ENCODE measurements at regions not wholly inside any gene's neighbourhood (a gene's known extent, or its start where the extent isn't known, plus 50 kb on each side); places are given as distances from the start of the nearest gene placed in this dataset.

DNA sequence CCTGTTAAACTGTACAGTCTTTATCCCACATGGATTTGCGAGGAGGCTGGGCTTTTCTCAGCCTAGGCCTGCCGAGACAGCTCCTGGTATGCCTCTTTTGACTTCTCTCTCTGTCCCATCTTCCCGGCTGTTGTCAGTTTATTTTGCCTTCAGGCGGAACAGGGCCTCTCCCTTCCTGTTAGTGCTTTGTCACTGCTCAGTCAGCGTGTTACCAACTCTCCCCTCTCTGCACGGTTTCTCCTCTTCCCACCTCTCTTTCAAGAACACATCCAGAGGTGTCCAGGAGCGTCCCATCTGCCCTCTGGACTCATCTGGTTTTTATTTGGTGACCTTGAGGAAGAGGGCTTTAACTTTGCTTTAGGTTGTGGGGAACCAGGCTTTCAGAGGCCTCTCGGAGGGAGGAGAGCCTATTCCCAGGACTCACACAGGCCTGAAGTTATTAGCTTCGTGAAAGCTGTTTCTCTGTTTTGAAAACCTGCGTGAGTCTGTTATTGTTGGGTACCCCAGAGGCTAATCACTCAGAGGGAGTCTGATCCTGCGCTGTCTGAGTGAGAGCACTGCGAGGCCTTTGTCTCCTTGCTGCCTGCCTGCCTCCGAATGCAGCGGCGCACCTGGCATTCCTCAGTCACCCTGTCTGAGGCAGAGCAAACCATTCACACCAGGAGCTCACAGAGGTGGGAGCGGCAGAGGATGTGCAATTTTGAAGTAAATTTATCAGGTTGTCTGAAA is 234.4 kb upstream of the MPDZ start:
- H3K4me2 ChIP-seq (ENCODE audit: low read depth, low read length), result no peak overlapping the region
- no peak for FAIRE-seq

More for the DNA sequence above, 234.4 kb upstream of the MPDZ start:
- TF ChIP-seq ZNF790 (CRISPR knock-in tag; IDR thresholded peaks at IDR 0.05; ENCODE audit: borderline replicate concordance) (no peak), EP300 (IDR thresholded peaks at IDR 0.05; ENCODE audit: low read depth in 2 of 2, low read length in 2 of 2) (no peak), EP300 (CRISPR knock-in tag; IDR thresholded peaks at IDR 0.05; ENCODE audit: borderline replicate concordance) (no peak), ZNF570 (CRISPR knock-in tag; IDR thresholded peaks at IDR 0.05; ENCODE audit: borderline replicate concordance) (no peak), GABPB1 (CRISPR knock-in tag; IDR thresholded peaks at IDR 0.05) (no peak)
- TF ChIP-seq, protein P1, sequence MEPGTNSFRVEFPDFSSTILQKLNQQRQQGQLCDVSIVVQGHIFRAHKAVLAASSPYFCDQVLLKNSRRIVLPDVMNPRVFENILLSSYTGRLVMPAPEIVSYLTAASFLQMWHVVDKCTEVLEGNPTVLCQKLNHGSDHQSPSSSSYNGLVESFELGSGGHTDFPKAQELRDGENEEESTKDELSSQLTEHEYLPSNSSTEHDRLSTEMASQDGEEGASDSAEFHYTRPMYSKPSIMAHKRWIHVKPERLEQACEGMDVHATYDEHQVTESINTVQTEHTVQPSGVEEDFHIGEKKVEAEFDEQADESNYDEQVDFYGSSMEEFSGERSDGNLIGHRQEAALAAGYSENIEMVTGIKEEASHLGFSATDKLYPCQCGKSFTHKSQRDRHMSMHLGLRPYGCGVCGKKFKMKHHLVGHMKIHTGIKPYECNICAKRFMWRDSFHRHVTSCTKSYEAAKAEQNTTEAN (CRISPR knock-in tag; conservative IDR thresholded peaks at IDR 0.05), result no peak
- TF ChIP-seq, protein P2, sequence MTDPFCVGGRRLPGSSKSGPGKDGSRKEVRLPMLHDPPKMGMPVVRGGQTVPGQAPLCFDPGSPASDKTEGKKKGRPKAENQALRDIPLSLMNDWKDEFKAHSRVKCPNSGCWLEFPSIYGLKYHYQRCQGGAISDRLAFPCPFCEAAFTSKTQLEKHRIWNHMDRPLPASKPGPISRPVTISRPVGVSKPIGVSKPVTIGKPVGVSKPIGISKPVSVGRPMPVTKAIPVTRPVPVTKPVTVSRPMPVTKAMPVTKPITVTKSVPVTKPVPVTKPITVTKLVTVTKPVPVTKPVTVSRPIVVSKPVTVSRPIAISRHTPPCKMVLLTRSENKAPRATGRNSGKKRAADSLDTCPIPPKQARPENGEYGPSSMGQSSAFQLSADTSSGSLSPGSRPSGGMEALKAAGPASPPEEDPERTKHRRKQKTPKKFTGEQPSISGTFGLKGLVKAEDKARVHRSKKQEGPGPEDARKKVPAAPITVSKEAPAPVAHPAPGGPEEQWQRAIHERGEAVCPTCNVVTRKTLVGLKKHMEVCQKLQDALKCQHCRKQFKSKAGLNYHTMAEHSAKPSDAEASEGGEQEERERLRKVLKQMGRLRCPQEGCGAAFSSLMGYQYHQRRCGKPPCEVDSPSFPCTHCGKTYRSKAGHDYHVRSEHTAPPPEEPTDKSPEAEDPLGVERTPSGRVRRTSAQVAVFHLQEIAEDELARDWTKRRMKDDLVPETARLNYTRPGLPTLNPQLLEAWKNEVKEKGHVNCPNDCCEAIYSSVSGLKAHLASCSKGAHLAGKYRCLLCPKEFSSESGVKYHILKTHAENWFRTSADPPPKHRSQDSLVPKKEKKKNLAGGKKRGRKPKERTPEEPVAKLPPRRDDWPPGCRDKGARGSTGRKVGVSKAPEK (CRISPR knock-in tag; IDR thresholded peaks at IDR 0.05; ENCODE audit: borderline replicate concordance), result no peak
- TF ChIP-seq, protein P3, sequence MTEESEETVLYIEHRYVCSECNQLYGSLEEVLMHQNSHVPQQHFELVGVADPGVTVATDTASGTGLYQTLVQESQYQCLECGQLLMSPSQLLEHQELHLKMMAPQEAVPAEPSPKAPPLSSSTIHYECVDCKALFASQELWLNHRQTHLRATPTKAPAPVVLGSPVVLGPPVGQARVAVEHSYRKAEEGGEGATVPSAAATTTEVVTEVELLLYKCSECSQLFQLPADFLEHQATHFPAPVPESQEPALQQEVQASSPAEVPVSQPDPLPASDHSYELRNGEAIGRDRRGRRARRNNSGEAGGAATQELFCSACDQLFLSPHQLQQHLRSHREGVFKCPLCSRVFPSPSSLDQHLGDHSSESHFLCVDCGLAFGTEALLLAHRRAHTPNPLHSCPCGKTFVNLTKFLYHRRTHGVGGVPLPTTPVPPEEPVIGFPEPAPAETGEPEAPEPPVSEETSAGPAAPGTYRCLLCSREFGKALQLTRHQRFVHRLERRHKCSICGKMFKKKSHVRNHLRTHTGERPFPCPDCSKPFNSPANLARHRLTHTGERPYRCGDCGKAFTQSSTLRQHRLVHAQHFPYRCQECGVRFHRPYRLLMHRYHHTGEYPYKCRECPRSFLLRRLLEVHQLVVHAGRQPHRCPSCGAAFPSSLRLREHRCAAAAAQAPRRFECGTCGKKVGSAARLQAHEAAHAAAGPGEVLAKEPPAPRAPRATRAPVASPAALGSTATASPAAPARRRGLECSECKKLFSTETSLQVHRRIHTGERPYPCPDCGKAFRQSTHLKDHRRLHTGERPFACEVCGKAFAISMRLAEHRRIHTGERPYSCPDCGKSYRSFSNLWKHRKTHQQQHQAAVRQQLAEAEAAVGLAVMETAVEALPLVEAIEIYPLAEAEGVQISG (CRISPR knock-in tag; IDR thresholded peaks at IDR 0.05), result no peak
- TF ChIP-seq, protein P4, sequence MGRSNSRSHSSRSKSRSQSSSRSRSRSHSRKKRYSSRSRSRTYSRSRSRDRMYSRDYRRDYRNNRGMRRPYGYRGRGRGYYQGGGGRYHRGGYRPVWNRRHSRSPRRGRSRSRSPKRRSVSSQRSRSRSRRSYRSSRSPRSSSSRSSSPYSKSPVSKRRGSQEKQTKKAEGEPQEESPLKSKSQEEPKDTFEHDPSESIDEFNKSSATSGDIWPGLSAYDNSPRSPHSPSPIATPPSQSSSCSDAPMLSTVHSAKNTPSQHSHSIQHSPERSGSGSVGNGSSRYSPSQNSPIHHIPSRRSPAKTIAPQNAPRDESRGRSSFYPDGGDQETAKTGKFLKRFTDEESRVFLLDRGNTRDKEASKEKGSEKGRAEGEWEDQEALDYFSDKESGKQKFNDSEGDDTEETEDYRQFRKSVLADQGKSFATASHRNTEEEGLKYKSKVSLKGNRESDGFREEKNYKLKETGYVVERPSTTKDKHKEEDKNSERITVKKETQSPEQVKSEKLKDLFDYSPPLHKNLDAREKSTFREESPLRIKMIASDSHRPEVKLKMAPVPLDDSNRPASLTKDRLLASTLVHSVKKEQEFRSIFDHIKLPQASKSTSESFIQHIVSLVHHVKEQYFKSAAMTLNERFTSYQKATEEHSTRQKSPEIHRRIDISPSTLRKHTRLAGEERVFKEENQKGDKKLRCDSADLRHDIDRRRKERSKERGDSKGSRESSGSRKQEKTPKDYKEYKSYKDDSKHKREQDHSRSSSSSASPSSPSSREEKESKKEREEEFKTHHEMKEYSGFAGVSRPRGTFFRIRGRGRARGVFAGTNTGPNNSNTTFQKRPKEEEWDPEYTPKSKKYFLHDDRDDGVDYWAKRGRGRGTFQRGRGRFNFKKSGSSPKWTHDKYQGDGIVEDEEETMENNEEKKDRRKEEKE (IDR thresholded peaks at IDR 0.05), result no peak
- Histone ChIP-seq H3K4me1 (ENCODE audit: insufficient read depth, low read length) (no peaks in the 10 kb centered on the region), H3K79me2 (ENCODE audit: insufficient read depth, low read length) (no peaks in the 10 kb centered on the region), H3K27ac (ENCODE audit: extremely low read length, insufficient read depth, low read length) (no peak overlapping the region), H3K27me3 (ENCODE audit: control insufficient read depth in 1 of 2, insufficient read depth in 2 of 2, low read length in 2 of 2) (no peaks in the 10 kb centered on the region), H3K36me3 (replicated peaks in 1 of 2; ENCODE audit: control insufficient read depth in 1 of 2, insufficient read depth in 2 of 2, low read length in 2 of 2) (no peaks in the 10 kb centered on the region), H3K4me3 (replicated peaks in 1 of 3; ENCODE audit: insufficient read depth in 1 of 3, low read depth in 2 of 3, low read length in 3 of 3) (no peak overlapping the region), H2AFZ (ENCODE audit: low read length) (peak overlapping the region; percentile 40), H3K9me3 (ENCODE audit: low read length) (no peaks in the 10 kb centered on the region), H3K9ac (ENCODE audit: insufficient read depth, low read depth, low read length) (no peak overlapping the region), H4K20me1 (ENCODE audit: insufficient read depth, low read length) (no peaks in the 10 kb centered on the region)
- BruUV-seq (replicated peaks), result no TSS peak
- ATAC-seq (peak; percentile 54), DNase-seq (ENCODE audit: low spot score) (no peak)
- in situ Hi-C loops (cut with HindIII; ENCODE audit: extremely low pct_ligation_motif_present, low pct_unique_long_range_greater_than_20kb), result loop anchor here (10.0 kb wide), 1 partner anchor 51 kb away; no protein-coding TSS in a partner anchor
- ChIA-PET POLR2A (no interaction called here), CTCF (ENCODE audit: low intra/inter-chr PET ratio, low total read pairs) (no interaction called here)
- intact Hi-C loops (cut with micrococcal nuclease; ENCODE audit: unreplicated experiment), result no loop called here
- WGBS (ENCODE audit: low lambda C conversion rate), result 17% methylated on average over 16 of the region's 16 CpGs
